ENCODE measurements at regions not wholly inside any gene's neighbourhood (a gene's known extent, or its start where the extent isn't known, plus 50 kb on each side); places are given as distances from the start of the nearest gene placed in this dataset.

DNA sequence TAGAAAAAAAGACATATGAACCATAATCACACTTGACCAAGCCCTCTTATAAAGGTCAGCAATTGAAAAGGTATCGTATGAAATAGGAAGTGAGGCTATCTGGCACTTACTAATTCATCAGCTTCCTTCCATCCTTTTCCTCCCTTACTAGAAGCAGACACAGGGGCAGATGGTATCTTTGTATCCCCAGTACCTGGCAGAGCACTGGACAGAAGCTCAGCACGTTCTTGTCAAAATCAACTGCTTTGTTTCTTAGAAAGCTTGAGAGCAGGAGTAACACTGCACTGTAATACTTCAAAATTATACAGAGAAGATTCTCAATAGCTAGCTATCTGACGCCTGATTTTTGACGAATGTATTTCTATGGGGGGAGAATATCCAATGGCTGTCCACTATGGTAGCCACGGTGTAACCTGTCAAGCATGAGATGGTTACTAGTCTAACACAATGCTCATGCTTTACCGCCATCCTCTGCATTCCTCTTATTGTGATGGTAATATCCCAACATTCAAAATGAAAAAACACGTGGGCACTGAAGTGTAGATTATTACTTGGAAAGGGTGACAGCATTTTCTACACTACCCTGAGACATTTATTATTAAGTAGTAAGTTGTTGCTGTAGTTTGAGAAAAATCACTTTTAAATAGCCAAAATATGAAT is 175.6 kb downstream of the SIPA1L2 start:
- no peak for TF ChIP-seq YY1 (IDR thresholded peaks at IDR 0.05; ENCODE audit: low read depth)
- TF ChIP-seq EP300 (IDR thresholded peaks at IDR 0.05; ENCODE audit: borderline replicate concordance): no peak
- TF ChIP-seq CREB1 (IDR thresholded peaks at IDR 0.05; ENCODE audit: low read depth): no peak
- no peak for TF ChIP-seq NFIC (IDR thresholded peaks at IDR 0.05)
- TF ChIP-seq, protein P1, sequence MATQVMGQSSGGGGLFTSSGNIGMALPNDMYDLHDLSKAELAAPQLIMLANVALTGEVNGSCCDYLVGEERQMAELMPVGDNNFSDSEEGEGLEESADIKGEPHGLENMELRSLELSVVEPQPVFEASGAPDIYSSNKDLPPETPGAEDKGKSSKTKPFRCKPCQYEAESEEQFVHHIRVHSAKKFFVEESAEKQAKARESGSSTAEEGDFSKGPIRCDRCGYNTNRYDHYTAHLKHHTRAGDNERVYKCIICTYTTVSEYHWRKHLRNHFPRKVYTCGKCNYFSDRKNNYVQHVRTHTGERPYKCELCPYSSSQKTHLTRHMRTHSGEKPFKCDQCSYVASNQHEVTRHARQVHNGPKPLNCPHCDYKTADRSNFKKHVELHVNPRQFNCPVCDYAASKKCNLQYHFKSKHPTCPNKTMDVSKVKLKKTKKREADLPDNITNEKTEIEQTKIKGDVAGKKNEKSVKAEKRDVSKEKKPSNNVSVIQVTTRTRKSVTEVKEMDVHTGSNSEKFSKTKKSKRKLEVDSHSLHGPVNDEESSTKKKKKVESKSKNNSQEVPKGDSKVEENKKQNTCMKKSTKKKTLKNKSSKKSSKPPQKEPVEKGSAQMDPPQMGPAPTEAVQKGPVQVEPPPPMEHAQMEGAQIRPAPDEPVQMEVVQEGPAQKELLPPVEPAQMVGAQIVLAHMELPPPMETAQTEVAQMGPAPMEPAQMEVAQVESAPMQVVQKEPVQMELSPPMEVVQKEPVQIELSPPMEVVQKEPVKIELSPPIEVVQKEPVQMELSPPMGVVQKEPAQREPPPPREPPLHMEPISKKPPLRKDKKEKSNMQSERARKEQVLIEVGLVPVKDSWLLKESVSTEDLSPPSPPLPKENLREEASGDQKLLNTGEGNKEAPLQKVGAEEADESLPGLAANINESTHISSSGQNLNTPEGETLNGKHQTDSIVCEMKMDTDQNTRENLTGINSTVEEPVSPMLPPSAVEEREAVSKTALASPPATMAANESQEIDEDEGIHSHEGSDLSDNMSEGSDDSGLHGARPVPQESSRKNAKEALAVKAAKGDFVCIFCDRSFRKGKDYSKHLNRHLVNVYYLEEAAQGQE (IDR thresholded peaks at IDR 0.05; ENCODE audit: low read depth): no peak
- TF ChIP-seq TAF1 (IDR thresholded peaks at IDR 0.05; ENCODE audit: low read depth): no peak
- TF ChIP-seq, protein P2, sequence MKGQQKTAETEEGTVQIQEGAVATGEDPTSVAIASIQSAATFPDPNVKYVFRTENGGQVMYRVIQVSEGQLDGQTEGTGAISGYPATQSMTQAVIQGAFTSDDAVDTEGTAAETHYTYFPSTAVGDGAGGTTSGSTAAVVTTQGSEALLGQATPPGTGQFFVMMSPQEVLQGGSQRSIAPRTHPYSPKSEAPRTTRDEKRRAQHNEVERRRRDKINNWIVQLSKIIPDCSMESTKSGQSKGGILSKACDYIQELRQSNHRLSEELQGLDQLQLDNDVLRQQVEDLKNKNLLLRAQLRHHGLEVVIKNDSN (IDR thresholded peaks at IDR 0.05): no peak
- TF ChIP-seq EGR1 (IDR thresholded peaks at IDR 0.05): no peak
- TF ChIP-seq RAD21 (IDR thresholded peaks at IDR 0.05; ENCODE audit: low read depth): no peak
- no peak for TF ChIP-seq ZBTB7A (IDR thresholded peaks at IDR 0.05; ENCODE audit: low read depth)
- TF ChIP-seq TEAD4 (IDR thresholded peaks at IDR 0.05): no peak
- TF ChIP-seq, protein P3, sequence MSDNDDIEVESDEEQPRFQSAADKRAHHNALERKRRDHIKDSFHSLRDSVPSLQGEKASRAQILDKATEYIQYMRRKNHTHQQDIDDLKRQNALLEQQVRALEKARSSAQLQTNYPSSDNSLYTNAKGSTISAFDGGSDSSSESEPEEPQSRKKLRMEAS (IDR thresholded peaks at IDR 0.05): no peak
- TF ChIP-seq CEBPB (IDR thresholded peaks at IDR 0.05): no peak
- no peak for TF ChIP-seq TCF12 (IDR thresholded peaks at IDR 0.05; ENCODE audit: low read depth)
- TF ChIP-seq FOXM1 (IDR thresholded peaks at IDR 0.05; ENCODE audit: borderline replicate concordance, low read depth): no peak

DNA sequence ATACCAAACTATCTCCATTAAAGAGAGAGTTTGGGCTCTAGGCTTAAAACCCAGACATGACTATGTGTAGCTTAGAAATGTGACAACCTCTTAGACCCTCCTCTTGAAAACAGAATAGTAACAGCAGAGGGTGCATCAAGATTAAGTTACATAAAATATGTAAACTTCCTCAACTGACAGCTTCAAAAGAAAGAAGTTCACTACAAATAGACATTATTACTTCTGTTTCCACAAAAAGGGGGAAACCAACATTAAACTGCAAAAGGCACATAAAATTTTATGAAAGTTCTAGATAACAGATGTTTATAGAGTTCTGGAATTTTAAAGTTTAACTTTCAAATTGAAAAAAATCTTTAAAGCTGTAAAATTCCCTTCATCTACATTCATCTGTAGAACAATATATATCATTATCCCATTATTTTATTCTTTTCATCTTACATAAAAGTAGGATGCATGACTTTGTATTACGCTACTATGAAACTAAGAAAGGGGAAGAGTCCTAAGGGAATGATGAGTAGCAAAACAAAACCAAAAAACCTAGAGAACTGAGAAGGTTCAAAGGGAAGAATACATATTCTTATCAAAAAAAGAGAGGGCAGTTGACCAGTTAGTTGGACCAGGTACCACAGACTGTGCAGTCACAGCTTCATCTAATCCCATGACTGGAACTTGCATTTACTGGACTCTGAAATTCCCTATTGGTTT is 177.0 kb downstream of the SIPA1L2 start:
- TF ChIP-seq TEAD4 (IDR thresholded peaks at IDR 0.05) (no peak), EP300 (IDR thresholded peaks at IDR 0.05; ENCODE audit: borderline replicate concordance) (no peak), FOXM1 (IDR thresholded peaks at IDR 0.05; ENCODE audit: borderline replicate concordance, low read depth) (no peak), ZBTB7A (IDR thresholded peaks at IDR 0.05; ENCODE audit: low read depth) (no peak), EGR1 (IDR thresholded peaks at IDR 0.05) (no peak), RAD21 (IDR thresholded peaks at IDR 0.05; ENCODE audit: low read depth) (no peak), YY1 (IDR thresholded peaks at IDR 0.05; ENCODE audit: low read depth) (no peak), TAF1 (IDR thresholded peaks at IDR 0.05; ENCODE audit: low read depth) (no peak), TCF12 (IDR thresholded peaks at IDR 0.05; ENCODE audit: low read depth) (no peak), CREB1 (IDR thresholded peaks at IDR 0.05; ENCODE audit: low read depth) (no peak)
- TF ChIP-seq, protein P2 (IDR thresholded peaks at IDR 0.05): no peak
- TF ChIP-seq, protein P1 (IDR thresholded peaks at IDR 0.05; ENCODE audit: low read depth): no peak

DNA sequence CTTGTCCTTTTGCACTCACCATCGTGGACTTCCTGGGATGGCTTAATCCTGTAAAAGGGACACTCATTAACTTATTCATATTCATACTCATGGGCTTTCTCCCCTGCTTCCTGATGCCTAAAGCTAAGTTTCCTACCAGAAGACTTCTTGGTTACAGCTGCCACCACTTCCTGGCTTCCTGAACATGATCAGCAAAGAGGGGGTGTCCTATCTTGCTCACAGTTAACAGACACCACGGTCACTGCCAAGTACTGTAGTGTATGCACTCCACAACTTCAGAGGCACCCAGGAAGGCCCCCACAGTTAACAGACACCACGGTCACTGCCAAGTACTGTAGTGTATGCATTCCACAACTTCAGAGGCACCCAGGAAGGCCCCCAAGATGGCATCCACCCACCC is 177.8 kb downstream of the SIPA1L2 start:
- TF ChIP-seq, protein P1 (IDR thresholded peaks at IDR 0.05; ENCODE audit: low read depth): no peak
- TF ChIP-seq, protein P2 (IDR thresholded peaks at IDR 0.05): no peak
- no peak for TF ChIP-seq RAD21 (IDR thresholded peaks at IDR 0.05; ENCODE audit: low read depth)

DNA sequence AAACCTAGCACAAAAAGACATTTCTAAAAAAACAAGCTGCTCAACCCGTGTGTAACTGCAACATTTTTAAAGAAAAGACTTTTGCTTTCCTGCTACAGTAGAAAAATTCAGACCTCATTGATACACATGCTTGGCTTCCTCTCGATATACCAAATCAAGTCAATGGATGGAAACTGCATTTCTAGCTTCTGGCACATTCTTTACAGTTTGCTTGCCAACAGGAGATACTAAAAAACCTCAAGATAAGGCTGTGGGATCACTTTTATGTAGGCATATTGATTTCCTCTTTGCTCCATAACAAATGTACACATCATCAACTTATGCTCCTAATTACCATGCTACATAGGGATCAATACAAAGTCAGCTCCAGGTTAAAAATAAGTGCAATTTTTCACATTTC is 178.4 kb downstream of the SIPA1L2 start:
- TF ChIP-seq ZBTB7A (IDR thresholded peaks at IDR 0.05; ENCODE audit: low read depth) (no peak), YY1 (IDR thresholded peaks at IDR 0.05; ENCODE audit: low read depth) (no peak), RAD21 (IDR thresholded peaks at IDR 0.05; ENCODE audit: low read depth) (no peak), CREB1 (IDR thresholded peaks at IDR 0.05; ENCODE audit: low read depth) (no peak), NFIC (IDR thresholded peaks at IDR 0.05) (no peak), EGR1 (IDR thresholded peaks at IDR 0.05) (no peak), CEBPB (IDR thresholded peaks at IDR 0.05) (no peak), FOXM1 (IDR thresholded peaks at IDR 0.05; ENCODE audit: borderline replicate concordance, low read depth) (no peak), TAF1 (IDR thresholded peaks at IDR 0.05; ENCODE audit: low read depth) (no peak)
- TF ChIP-seq, protein P1 (IDR thresholded peaks at IDR 0.05; ENCODE audit: low read depth): no peak
- TF ChIP-seq, protein P3 (IDR thresholded peaks at IDR 0.05): no peak
- TF ChIP-seq, protein P2 (IDR thresholded peaks at IDR 0.05): no peak
